ENCODE measurements at regions not wholly inside any gene's neighbourhood (a gene's known extent, or its start where the extent isn't known, plus 50 kb on each side); places are given as distances from the start of the nearest gene placed in this dataset.

GRCh38 chr18:11279461-11279860, 130.1 kb upstream of the PIEZO2 start:
- no peak for DNase-seq (ENCODE audit: low read depth in 4 of 4, low spot score in 2 of 4)

GRCh38 chr18:11276678-11277077, 127.3 kb upstream of the PIEZO2 start:
- DNase-seq (ENCODE audit: low read depth in 4 of 4, low spot score in 2 of 4), result no peak

GRCh38 chr18:11274144-11274794, 124.9 kb upstream of the PIEZO2 start:
- DNase-seq (ENCODE audit: low read depth in 4 of 4, low spot score in 2 of 4), result no peak

GRCh38 chr18:11272516-11272915, 123.1 kb upstream of the PIEZO2 start:
- DNase-seq (ENCODE audit: low read depth in 4 of 4, low spot score in 2 of 4), result no peak

GRCh38 chr18:11271954-11272353, 122.6 kb upstream of the PIEZO2 start:
- DNase-seq (ENCODE audit: low read depth in 4 of 4, low spot score in 2 of 4), result no peak

- no peak for DNase-seq (ENCODE audit: low read depth in 4 of 4, low spot score in 2 of 4)
These were observed 119.9 kb upstream of the PIEZO2 start for GRCh38 chr18:11269257-11269656.

- DNase-seq (ENCODE audit: low read depth in 4 of 4, low spot score in 2 of 4), result peak in 1 of 4 donors; percentile 34
These were observed 119.4 kb upstream of the PIEZO2 start for GRCh38 chr18:11268741-11269233.

GRCh38 chr18:11268153-11268552, 118.8 kb upstream of the PIEZO2 start:
- no peak for DNase-seq (ENCODE audit: low read depth in 4 of 4, low spot score in 2 of 4)

- DNase-seq (ENCODE audit: low read depth in 4 of 4, low spot score in 2 of 4), result no peak
These were observed 117.6 kb upstream of the PIEZO2 start for GRCh38 chr18:11266781-11267480.

- DNase-seq (ENCODE audit: low read depth in 4 of 4, low spot score in 2 of 4), result no peak
These were observed 112.1 kb upstream of the PIEZO2 start for GRCh38 chr18:11261486-11261885.

- no peak for DNase-seq (ENCODE audit: low read depth in 4 of 4, low spot score in 2 of 4)
These were observed 111.6 kb upstream of the PIEZO2 start for GRCh38 chr18:11260961-11261461.

- DNase-seq (ENCODE audit: low read depth in 4 of 4, low spot score in 2 of 4), result no peak
These were observed 110.2 kb upstream of the PIEZO2 start for GRCh38 chr18:11259469-11260150.

GRCh38 chr18:11258039-11258610, 108.8 kb upstream of the PIEZO2 start:
- no peak for DNase-seq (ENCODE audit: low read depth in 4 of 4, low spot score in 2 of 4)

- no peak for DNase-seq (ENCODE audit: low read depth in 4 of 4, low spot score in 2 of 4)
These were observed 106.9 kb upstream of the PIEZO2 start for GRCh38 chr18:11256251-11256650.

GRCh38 chr18:11251891-11252270, 102.5 kb upstream of the PIEZO2 start:
- no peak for DNase-seq (ENCODE audit: low read depth in 4 of 4, low spot score in 2 of 4)

- DNase-seq (ENCODE audit: low read depth in 4 of 4, low spot score in 2 of 4), result no peak
These were observed 102.0 kb upstream of the PIEZO2 start for GRCh38 chr18:11251229-11251890.

GRCh38 chr18:11249391-11249790, 100.0 kb upstream of the PIEZO2 start:
- DNase-seq (ENCODE audit: low read depth in 4 of 4, low spot score in 2 of 4), result no peak

- no peak for DNase-seq (ENCODE audit: low read depth in 4 of 4, low spot score in 2 of 4)
These were observed 98.1 kb upstream of the PIEZO2 start for GRCh38 chr18:11247381-11247970.

- DNase-seq (ENCODE audit: low read depth in 4 of 4, low spot score in 2 of 4), result no peak
These were observed 97.3 kb upstream of the PIEZO2 start for GRCh38 chr18:11246495-11247300.

All from left renal cortex interstitium (tissue), 4 donors.